ENCODE measurements at regions not wholly inside any gene's neighbourhood (a gene's known extent, or its start where the extent isn't known, plus 50 kb on each side); places are given as distances from the start of the nearest gene placed in this dataset.
"Not testable (repeated sequence)": the region's sequence is repeated elsewhere in the genome, so short reads cannot be mapped to it uniquely, and the experiment has no call there.

GRCh38 chr6:122178988-122179387, 220.5 kb upstream of the HSF2 start:
- TF ChIP-seq EZH2phosphoT487 (IDR thresholded peaks at IDR 0.05; ENCODE audit: insufficient read depth, low read depth) (no peak), EZH2 (IDR thresholded peaks at IDR 0.05; ENCODE audit: insufficient read depth, poor library complexity, severe bottlenecking) (no peak)
- Histone ChIP-seq H3F3A (ENCODE audit: insufficient read depth) (no peaks in the 10 kb centered on the region), H3K4me2 (ENCODE audit: unreplicated experiment) (no peak overlapping the region), H3K27me3 (replicated peaks; ENCODE audit: insufficient read depth) (no peaks in the 10 kb centered on the region), H3K4me1 (ENCODE audit: insufficient read depth) (no peaks in the 10 kb centered on the region), H3K27ac (no peak overlapping the region), H3K79me2 (ENCODE audit: insufficient read depth) (no peaks in the 10 kb centered on the region), H3K4me3 (no peak overlapping the region), H3K9me3 (ENCODE audit: low read depth) (no peaks in the 10 kb centered on the region), H4K20me1 (ENCODE audit: insufficient read depth) (no peaks in the 10 kb centered on the region), H3K36me3 (ENCODE audit: low read depth) (no peaks in the 10 kb centered on the region), H3K9me2 (ENCODE audit: insufficient read depth) (no peaks in the 10 kb centered on the region), H2AFZ (no peak overlapping the region), H3K9ac (no peak overlapping the region)
- 61 to 66% methylated on average over 2 of the region's 2 CpGs for WGBS, 2 experiments (ENCODE audit: low coverage in 1 of 2, low lambda C conversion rate in 2 of 2, missing lambda C conversion rate in 2 of 2)
- in situ Hi-C loops (cut with MboI): no loop called here
- DNase-seq: no peak

- 3 to 10% methylated on average over 1 of the region's 1 CpG for WGBS, 2 experiments (ENCODE audit: low coverage in 1 of 2, low lambda C conversion rate in 2 of 2, missing lambda C conversion rate in 2 of 2)
- H4K20me1 ChIP-seq (ENCODE audit: insufficient read depth): no peaks in the 10 kb centered on the region
- no peak overlapping the region for H3K9ac ChIP-seq
- no peaks in the 10 kb centered on the region for H3K27me3 ChIP-seq (replicated peaks; ENCODE audit: insufficient read depth)
- H3K79me2 ChIP-seq (ENCODE audit: insufficient read depth): no peaks in the 10 kb centered on the region
- H3F3A ChIP-seq (ENCODE audit: insufficient read depth): no peaks in the 10 kb centered on the region
- H3K4me1 ChIP-seq (ENCODE audit: insufficient read depth): no peaks in the 10 kb centered on the region
- no peak overlapping the region for H3K27ac ChIP-seq
- peak; percentile 28 for DNase-seq
- H2AFZ ChIP-seq: no peak overlapping the region
- in situ Hi-C loops (cut with MboI): loop anchor here (5.0 to 10.0 kb wide), 2 partner anchors 325 to 748 kb away; no protein-coding TSS in a partner anchor
- H3K36me3 ChIP-seq (ENCODE audit: low read depth): no peaks in the 10 kb centered on the region
- no peak overlapping the region for H3K4me2 ChIP-seq (ENCODE audit: unreplicated experiment)
- no peak overlapping the region for H3K4me3 ChIP-seq
- no peaks in the 10 kb centered on the region for H3K9me3 ChIP-seq (ENCODE audit: low read depth)
- no peaks in the 10 kb centered on the region for H3K9me2 ChIP-seq (ENCODE audit: insufficient read depth)
- TF ChIP-seq EZH2phosphoT487 (IDR thresholded peaks at IDR 0.05; ENCODE audit: insufficient read depth, low read depth) (no peak), EZH2 (IDR thresholded peaks at IDR 0.05; ENCODE audit: insufficient read depth, poor library complexity, severe bottlenecking) (no peak)
Observed at GRCh38 chr6:122180132-122180531, 219.3 kb upstream of the HSF2 start.

- no peak overlapping the region for H3K4me2 ChIP-seq (ENCODE audit: unreplicated experiment)
- TF ChIP-seq EZH2 (IDR thresholded peaks at IDR 0.05; ENCODE audit: insufficient read depth, poor library complexity, severe bottlenecking) (no peak), EZH2phosphoT487 (IDR thresholded peaks at IDR 0.05; ENCODE audit: insufficient read depth, low read depth) (no peak)
- no peaks in the 10 kb centered on the region for H3K36me3 ChIP-seq (ENCODE audit: low read depth)
- H3K4me3 ChIP-seq: no peak overlapping the region
- no peaks in the 10 kb centered on the region for H4K20me1 ChIP-seq (ENCODE audit: insufficient read depth)
- no peaks in the 10 kb centered on the region for H3K9me3 ChIP-seq (ENCODE audit: low read depth)
- H3F3A ChIP-seq (ENCODE audit: insufficient read depth): no peaks in the 10 kb centered on the region
- WGBS, 2 experiments (ENCODE audit: low coverage in 1 of 2, low lambda C conversion rate in 2 of 2, missing lambda C conversion rate in 2 of 2): 82 to 90% methylated on average over 4 of the region's 4 CpGs
- DNase-seq: no peak
- H2AFZ ChIP-seq: no peak overlapping the region
- in situ Hi-C loops (cut with MboI): loop anchor here (5.0 to 10.0 kb wide), 2 partner anchors 327 to 750 kb away; no protein-coding TSS in a partner anchor
- no peaks in the 10 kb centered on the region for H3K9me2 ChIP-seq (ENCODE audit: insufficient read depth)
- H3K79me2 ChIP-seq (ENCODE audit: insufficient read depth): no peaks in the 10 kb centered on the region
- H3K27ac ChIP-seq: no peak overlapping the region
- no peak overlapping the region for H3K9ac ChIP-seq
- H3K27me3 ChIP-seq (replicated peaks; ENCODE audit: insufficient read depth): no peaks in the 10 kb centered on the region
- H3K4me1 ChIP-seq (ENCODE audit: insufficient read depth): no peaks in the 10 kb centered on the region
Observed at GRCh38 chr6:122182061-122182460, 217.4 kb upstream of the HSF2 start.

DNA sequence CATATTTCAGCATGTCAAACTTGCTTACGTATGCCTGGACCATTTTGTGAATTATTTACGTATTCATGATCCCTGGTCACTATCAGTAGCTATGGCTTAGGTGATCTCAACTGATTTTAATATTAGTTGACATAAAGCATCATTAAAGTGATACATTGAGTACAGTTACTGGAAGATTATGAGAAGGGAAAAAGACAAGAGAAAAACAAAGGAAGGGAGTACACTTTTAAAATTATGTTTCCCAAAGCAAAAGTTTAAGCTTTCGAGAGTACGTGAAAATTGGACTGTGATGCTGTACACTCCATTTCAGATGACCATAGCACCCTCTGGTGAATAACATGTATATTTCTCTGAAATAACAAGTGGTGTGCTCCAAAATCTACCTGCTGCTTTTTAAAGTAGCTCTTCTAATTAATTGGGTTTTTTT, 215.0 kb upstream of the HSF2 start:
- no peaks in the 10 kb centered on the region for H3K4me1 ChIP-seq (ENCODE audit: insufficient read depth)
- peak overlapping the region; percentile 12; the same call in 1 of the 2 replicates for H3K9ac ChIP-seq
- no peaks in the 10 kb centered on the region for H3F3A ChIP-seq (ENCODE audit: insufficient read depth)
- no peaks in the 10 kb centered on the region for H3K9me3 ChIP-seq (ENCODE audit: low read depth)
- WGBS, 2 experiments (ENCODE audit: low coverage in 1 of 2, low lambda C conversion rate in 2 of 2, missing lambda C conversion rate in 2 of 2): 19 to 29% methylated on average over 4 of the region's 4 CpGs
- DNase-seq: peak; percentile 67
- TF ChIP-seq EZH2 (IDR thresholded peaks at IDR 0.05; ENCODE audit: insufficient read depth, poor library complexity, severe bottlenecking): no peak
- no peak for TF ChIP-seq EZH2phosphoT487 (IDR thresholded peaks at IDR 0.05; ENCODE audit: insufficient read depth, low read depth)
- in situ Hi-C loops (cut with MboI): loop anchor here (5.0 to 10.0 kb wide), 2 partner anchors 330 to 752 kb away; no protein-coding TSS in a partner anchor
- no peaks in the 10 kb centered on the region for H3K9me2 ChIP-seq (ENCODE audit: insufficient read depth)
- H3K4me3 ChIP-seq: peak overlapping the region; percentile 52
- H3K79me2 ChIP-seq (ENCODE audit: insufficient read depth): no peaks in the 10 kb centered on the region
- H3K4me2 ChIP-seq (ENCODE audit: unreplicated experiment): peak overlapping the region; percentile 43
- H4K20me1 ChIP-seq (ENCODE audit: insufficient read depth): no peaks in the 10 kb centered on the region
- no peak overlapping the region for H3K27ac ChIP-seq
- peak overlapping the region; percentile 52; the same call in 1 of the 2 replicates for H2AFZ ChIP-seq
- no peaks in the 10 kb centered on the region for H3K36me3 ChIP-seq (ENCODE audit: low read depth)
- no peaks in the 10 kb centered on the region for H3K27me3 ChIP-seq (replicated peaks; ENCODE audit: insufficient read depth)

GRCh38 chr6:122185458-122185857, 214.0 kb upstream of the HSF2 start:
- DNase-seq; H3K27ac ChIP-seq; H3F3A ChIP-seq (ENCODE audit: insufficient read depth); H3K9ac ChIP-seq; H3K27me3 ChIP-seq (replicated peaks; ENCODE audit: insufficient read depth); H3K79me2 ChIP-seq (ENCODE audit: insufficient read depth); H3K9me2 ChIP-seq (ENCODE audit: insufficient read depth); H2AFZ ChIP-seq; H3K4me2 ChIP-seq (ENCODE audit: unreplicated experiment); H3K4me1 ChIP-seq (ENCODE audit: insufficient read depth); H3K36me3 ChIP-seq (ENCODE audit: low read depth); H3K9me3 ChIP-seq (ENCODE audit: low read depth); H4K20me1 ChIP-seq (ENCODE audit: insufficient read depth); H3K4me3 ChIP-seq: not testable (repeated sequence)
- WGBS, 2 experiments (ENCODE audit: low coverage in 1 of 2, low lambda C conversion rate in 2 of 2, missing lambda C conversion rate in 2 of 2): 72 to 77% methylated on average over 17 to 19 of the region's 19 CpGs
- in situ Hi-C loops (cut with MboI): loop anchor here (10.0 kb wide), 1 partner anchor 331 kb away; no protein-coding TSS in a partner anchor
